Astrocyte of the spinal cord (primary cell): ENCODE measurements at regions not wholly inside any gene's neighbourhood (a gene's known extent, or its start where the extent isn't known, plus 50 kb on each side); places are given as distances from the start of the nearest gene placed in this dataset.

Experiments
- DNase-seq: peaks from one replicate; pipeline ENCODE4 v3.0.0; 2011; ENCODE audit warnings: low read depth, low spot score
- H3K4me3 ChIP-seq: 2 replicates; pipeline ENCODE4 v1.5.1; 2011; ENCODE audit warnings: low read depth, mild to moderate bottlenecking, low read length, moderate library complexity
- CTCF ChIP-seq: IDR thresholded peaks from 2 replicates; pipeline ENCODE4 v1.5.1; 2012; ENCODE audit warnings: low read depth, mild to moderate bottlenecking, low read length, inconsistent platforms
- in situ Hi-C: cut with HindIII; loops from 2 replicates; pipeline ENCODE4 v1.10.0; 2017; ENCODE audit warnings: low sequenced_read_pairs

- DNase-seq: no peak
- in situ Hi-C loops: no loop called here
- H3K4me3 ChIP-seq: no peak overlapping the region
- TF ChIP-seq CTCF: no peak
Measured at GRCh38 chr5:81820863-81821262, 70.0 kb upstream of the SSBP2 start.

- DNase-seq: no peak
- no peak for TF ChIP-seq CTCF
- in situ Hi-C loops: no loop called here
- no peak overlapping the region for H3K4me3 ChIP-seq
Measured at GRCh38 chr5:81820318-81820636, 69.4 kb upstream of the SSBP2 start.

GRCh38 chr5:81819556-81820317, 68.8 kb upstream of the SSBP2 start:
- DNase-seq: peak; percentile 59

GRCh38 chr5:81817980-81818379, 67.1 kb upstream of the SSBP2 start:
- no peak for TF ChIP-seq CTCF
- no peak for DNase-seq
- in situ Hi-C loops: no loop called here
- H3K4me3 ChIP-seq: no peak overlapping the region

More at GRCh38 chr5:81819556-81820317, 68.8 kb upstream of the SSBP2 start:
- H3K4me3 ChIP-seq: no peak overlapping the region
- in situ Hi-C loops: no loop called here
- TF ChIP-seq CTCF: no peak

- H3K4me3 ChIP-seq: no peak overlapping the region
- TF ChIP-seq CTCF: no peak
- DNase-seq: no peak
- in situ Hi-C loops: no loop called here
Measured at GRCh38 chr5:81817086-81817485, 66.2 kb upstream of the SSBP2 start.

- no peak overlapping the region for H3K4me3 ChIP-seq
- no peak for DNase-seq
- TF ChIP-seq CTCF: no peak
- in situ Hi-C loops: no loop called here
Measured at GRCh38 chr5:81815321-81815720, 64.4 kb upstream of the SSBP2 start.

GRCh38 chr5:81808106-81808505, 57.2 kb upstream of the SSBP2 start:
- TF ChIP-seq CTCF: no peak
- no peak overlapping the region for H3K4me3 ChIP-seq
- DNase-seq: no peak
- in situ Hi-C loops: no loop called here
